Non-pigmented ciliary epithelial cell (primary cell): ENCODE measurements at regions not wholly inside any gene's neighbourhood (a gene's known extent, or its start where the extent isn't known, plus 50 kb on each side); places are given as distances from the start of the nearest gene placed in this dataset.
"Not testable (repeated sequence)": the region's sequence is repeated elsewhere in the genome, so short reads cannot be mapped to it uniquely, and the experiment has no call there.

Source experiments
- DNase-seq: peaks from one replicate; pipeline ENCODE4 v3.0.0-alpha.2; 2010; ENCODE audit warnings: low read depth

GRCh38 chrX:114087543-114087942 lies 496.3 kb upstream of the HTR2C start:
- DNase-seq: no peak

- DNase-seq: no peak
Measured at GRCh38 chrX:114077773-114078172, 506.1 kb upstream of the HTR2C start.

- no peak for DNase-seq
Measured at GRCh38 chrX:114075073-114075673, 508.7 kb upstream of the HTR2C start.

- DNase-seq: no peak
Measured at GRCh38 chrX:114073926-114074325, 510.0 kb upstream of the HTR2C start.

- DNase-seq: no peak
Measured at GRCh38 chrX:114071412-114071811, 512.5 kb upstream of the HTR2C start.

- no peak for DNase-seq
Measured at GRCh38 chrX:114065577-114066223, 518.2 kb upstream of the HTR2C start.

- no peak for DNase-seq
Measured at GRCh38 chrX:114061226-114061625, 522.7 kb upstream of the HTR2C start.

GRCh38 chrX:114058988-114059418 lies 524.9 kb upstream of the HTR2C start:
- no peak for DNase-seq

- not testable (repeated sequence) for DNase-seq
Measured at GRCh38 chrX:114057422-114057821, 526.5 kb upstream of the HTR2C start.

- no peak for DNase-seq
Measured at GRCh38 chrX:114051667-114052315, 532.1 kb upstream of the HTR2C start.

GRCh38 chrX:114050075-114050796 lies 533.6 kb upstream of the HTR2C start:
- no peak for DNase-seq

- no peak for DNase-seq
Measured at GRCh38 chrX:114049063-114049462, 534.8 kb upstream of the HTR2C start.

- no peak for DNase-seq
Measured at GRCh38 chrX:114047558-114047957, 536.3 kb upstream of the HTR2C start.

- DNase-seq: no peak
Measured at GRCh38 chrX:114046695-114047279, 537.1 kb upstream of the HTR2C start.

- not testable (repeated sequence) for DNase-seq
Measured at GRCh38 chrX:114041470-114041869, 542.4 kb upstream of the HTR2C start.

GRCh38 chrX:114040661-114041269 lies 543.1 kb upstream of the HTR2C start:
- DNase-seq: not testable (repeated sequence)

GRCh38 chrX:114040111-114040510 lies 543.8 kb upstream of the HTR2C start:
- DNase-seq: not testable (repeated sequence)

- DNase-seq: no peak
Measured at GRCh38 chrX:114038358-114038757, 545.5 kb upstream of the HTR2C start.

GRCh38 chrX:114037515-114037914 lies 546.4 kb upstream of the HTR2C start:
- no peak for DNase-seq

GRCh38 chrX:114028907-114029662 lies 554.8 kb upstream of the HTR2C start:
- DNase-seq: no peak

- DNase-seq: no peak
Measured at GRCh38 chrX:114017086-114017485, 566.8 kb upstream of the HTR2C start.
